GM18951 (cell line): ENCODE measurements at regions not wholly inside any gene's neighbourhood (a gene's known extent, or its start where the extent isn't known, plus 50 kb on each side); places are given as distances from the start of the nearest gene placed in this dataset.
"Not testable (repeated sequence)": the region's sequence is repeated elsewhere in the genome, so short reads cannot be mapped to it uniquely, and the experiment has no call there.

Experiments
- POLR2A ChIP-seq: IDR thresholded peaks from 4 replicates; pipeline ENCODE4 v1.6.1; 2011; ENCODE audit warnings: mild to moderate bottlenecking; ENCODE audit not compliant: insufficient read length, insufficient read depth; ENCODE audit errors: extremely low read depth
- in situ Hi-C: fragments of 300-500 bp; cut with MboI; formaldehyde crosslinking; loops from one replicate; pipeline ENCODE4 v1.12.0; 2022; ENCODE audit warnings: low sequenced_read_pairs, mixed read lengths, inconsistent platforms; ENCODE audit not compliant: unreplicated experiment

- in situ Hi-C loops = no loop called here
- TF ChIP-seq POLR2A = no peak
These were observed 591.3 kb upstream of the ADGRL2 start for GRCh38 chr1:81209461-81209860.

GRCh38 chr1:81208441-81208840 is 592.3 kb upstream of the ADGRL2 start:
- no peak for TF ChIP-seq POLR2A
- in situ Hi-C loops = no loop called here

GRCh38 chr1:81205956-81206355 is 594.8 kb upstream of the ADGRL2 start:
- no peak for TF ChIP-seq POLR2A
- in situ Hi-C loops = no loop called here

GRCh38 chr1:81201779-81202178 is 599.0 kb upstream of the ADGRL2 start:
- in situ Hi-C loops = no loop called here
- no peak for TF ChIP-seq POLR2A

GRCh38 chr1:81197591-81197990 is 603.1 kb upstream of the ADGRL2 start:
- in situ Hi-C loops = no loop called here
- no peak for TF ChIP-seq POLR2A

- no peak for TF ChIP-seq POLR2A
- in situ Hi-C loops = no loop called here
These were observed 607.8 kb upstream of the ADGRL2 start for GRCh38 chr1:81192647-81193642.

GRCh38 chr1:81190003-81190402 is 610.7 kb upstream of the ADGRL2 start:
- TF ChIP-seq POLR2A = no peak
- in situ Hi-C loops = no loop called here

- in situ Hi-C loops = no loop called here
- no peak for TF ChIP-seq POLR2A
These were observed 613.1 kb upstream of the ADGRL2 start for GRCh38 chr1:81187635-81188034.

- in situ Hi-C loops = no loop called here
- no peak for TF ChIP-seq POLR2A
These were observed 614.5 kb upstream of the ADGRL2 start for GRCh38 chr1:81186261-81186660.

GRCh38 chr1:81183553-81183952 is 617.2 kb upstream of the ADGRL2 start:
- no peak for TF ChIP-seq POLR2A
- in situ Hi-C loops = no loop called here

- in situ Hi-C loops = no loop called here
- no peak for TF ChIP-seq POLR2A
These were observed 617.7 kb upstream of the ADGRL2 start for GRCh38 chr1:81183051-81183450.

- TF ChIP-seq POLR2A = no peak
- in situ Hi-C loops = no loop called here
These were observed 621.5 kb upstream of the ADGRL2 start for GRCh38 chr1:81179242-81179641.

- in situ Hi-C loops = not testable (repeated sequence)
These were observed 622.2 kb upstream of the ADGRL2 start for GRCh38 chr1:81178431-81179093.
